ENCODE measurements at regions not wholly inside any gene's neighbourhood (a gene's known extent, or its start where the extent isn't known, plus 50 kb on each side); places are given as distances from the start of the nearest gene placed in this dataset.
"Not testable (repeated sequence)": the region's sequence is repeated elsewhere in the genome, so short reads cannot be mapped to it uniquely, and the experiment has no call there.

GRCh38 chr7:410395-410910, 109.2 kb downstream of the PDGFA start:
- DNase-seq, result no peak

- DNase-seq, result not testable (repeated sequence)
Measured at GRCh38 chr7:411116-411515, 108.5 kb downstream of the PDGFA start.

- DNase-seq, result no peak
Measured at GRCh38 chr7:411677-412312, 107.9 kb downstream of the PDGFA start.

- DNase-seq, result no peak
Measured at GRCh38 chr7:412313-412710, 107.3 kb downstream of the PDGFA start.

GRCh38 chr7:414681-415560, 104.7 kb downstream of the PDGFA start:
- DNase-seq, result no peak

GRCh38 chr7:415646-416525, 103.8 kb downstream of the PDGFA start:
- no peak for DNase-seq

GRCh38 chr7:416761-417624, 102.7 kb downstream of the PDGFA start:
- no peak for DNase-seq

GRCh38 chr7:417625-417889, 102.1 kb downstream of the PDGFA start:
- no peak for DNase-seq

GRCh38 chr7:417973-418601, 101.6 kb downstream of the PDGFA start:
- DNase-seq, result no peak

- no peak for DNase-seq
Measured at GRCh38 chr7:418636-419280, 100.9 kb downstream of the PDGFA start.

GRCh38 chr7:420142-421093, 99.2 kb downstream of the PDGFA start:
- no peak for DNase-seq

GRCh38 chr7:421136-421991, 98.3 kb downstream of the PDGFA start:
- DNase-seq, result no peak

GRCh38 chr7:422191-422885, 97.3 kb downstream of the PDGFA start:
- no peak for DNase-seq

- no peak for DNase-seq
Measured at GRCh38 chr7:422886-423225, 96.8 kb downstream of the PDGFA start.

GRCh38 chr7:423312-424260, 96.1 kb downstream of the PDGFA start:
- no peak for DNase-seq

- no peak for DNase-seq
Measured at GRCh38 chr7:424301-424935, 95.2 kb downstream of the PDGFA start.

All from CD4-positive, alpha-beta T cell treated with Interleukin-17A for 4 hours (primary cell).